ENCODE measurements at regions not wholly inside any gene's neighbourhood (a gene's known extent, or its start where the extent isn't known, plus 50 kb on each side); places are given as distances from the start of the nearest gene placed in this dataset.
"Not testable (repeated sequence)": the region's sequence is repeated elsewhere in the genome, so short reads cannot be mapped to it uniquely, and the experiment has no call there.

GRCh38 chr5:98130261-98131035, 643.0 kb upstream of the RGMB start:
- no peak for DNase-seq

- DNase-seq, result no peak
These were observed 629.3 kb upstream of the RGMB start for GRCh38 chr5:98144116-98144515.

GRCh38 chr5:98144710-98145109, 628.8 kb upstream of the RGMB start:
- no peak for DNase-seq

GRCh38 chr5:98157368-98157767, 616.1 kb upstream of the RGMB start:
- no peak for DNase-seq

GRCh38 chr5:98158440-98158839, 615.0 kb upstream of the RGMB start:
- no peak for DNase-seq

- no peak for DNase-seq
These were observed 609.5 kb upstream of the RGMB start for GRCh38 chr5:98163796-98164493.

- DNase-seq, result no peak
These were observed 604.6 kb upstream of the RGMB start for GRCh38 chr5:98168871-98169270.

- DNase-seq, result no peak
These were observed 602.5 kb upstream of the RGMB start for GRCh38 chr5:98170994-98171393.

GRCh38 chr5:98173334-98173733, 600.1 kb upstream of the RGMB start:
- no peak for DNase-seq

- no peak for DNase-seq
These were observed 598.0 kb upstream of the RGMB start for GRCh38 chr5:98175474-98175873.

- no peak for DNase-seq
These were observed 593.4 kb upstream of the RGMB start for GRCh38 chr5:98179791-98180755.

- no peak for DNase-seq
These were observed 587.3 kb upstream of the RGMB start for GRCh38 chr5:98186128-98186527.

- DNase-seq, result no peak
These were observed 585.5 kb upstream of the RGMB start for GRCh38 chr5:98187945-98188344.

- not testable (repeated sequence) for DNase-seq
These were observed 583.1 kb upstream of the RGMB start for GRCh38 chr5:98190344-98190743.

GRCh38 chr5:98193921-98194760, 579.3 kb upstream of the RGMB start:
- no peak for DNase-seq

GRCh38 chr5:98200726-98201541, 572.5 kb upstream of the RGMB start:
- DNase-seq, result no peak

GRCh38 chr5:98204798-98205197, 568.7 kb upstream of the RGMB start:
- no peak for DNase-seq

GRCh38 chr5:98205691-98206461, 567.6 kb upstream of the RGMB start:
- DNase-seq, result no peak

GRCh38 chr5:98206566-98206965, 566.9 kb upstream of the RGMB start:
- no peak for DNase-seq

GRCh38 chr5:98209418-98209817, 564.0 kb upstream of the RGMB start:
- DNase-seq, result no peak

Measured in right kidney (tissue), 1 donor.